ENCODE measurements at regions not wholly inside any gene's neighbourhood (a gene's known extent, or its start where the extent isn't known, plus 50 kb on each side); places are given as distances from the start of the nearest gene placed in this dataset.

- no peak for DNase-seq (ENCODE audit: low read depth in 2 of 2)
Measured at GRCh38 chr12:127334912-127335644, 931.9 kb upstream of the TMEM132C start.

GRCh38 chr12:127336416-127336815 lies 930.6 kb upstream of the TMEM132C start:
- no peak for DNase-seq (ENCODE audit: low read depth in 2 of 2)

GRCh38 chr12:127339065-127339464 lies 927.9 kb upstream of the TMEM132C start:
- no peak for DNase-seq (ENCODE audit: low read depth in 2 of 2)

- no peak for DNase-seq (ENCODE audit: low read depth in 2 of 2)
Measured at GRCh38 chr12:127340381-127340780, 926.6 kb upstream of the TMEM132C start.

- no peak for DNase-seq (ENCODE audit: low read depth in 2 of 2)
Measured at GRCh38 chr12:127342861-127343260, 924.1 kb upstream of the TMEM132C start.

- no peak for DNase-seq (ENCODE audit: low read depth in 2 of 2)
Measured at GRCh38 chr12:127343940-127344339, 923.0 kb upstream of the TMEM132C start.

- DNase-seq (ENCODE audit: low read depth in 2 of 2) = no peak
Measured at GRCh38 chr12:127351481-127352010, 915.4 kb upstream of the TMEM132C start.

GRCh38 chr12:127355061-127355841 lies 911.7 kb upstream of the TMEM132C start:
- no peak for DNase-seq (ENCODE audit: low read depth in 2 of 2)

GRCh38 chr12:127358888-127359287 lies 908.1 kb upstream of the TMEM132C start:
- DNase-seq (ENCODE audit: low read depth in 2 of 2) = no peak

GRCh38 chr12:127360580-127360979 lies 906.4 kb upstream of the TMEM132C start:
- no peak for DNase-seq (ENCODE audit: low read depth in 2 of 2)

GRCh38 chr12:127362121-127362520 lies 904.8 kb upstream of the TMEM132C start:
- DNase-seq (ENCODE audit: low read depth in 2 of 2) = no peak

- no peak for DNase-seq (ENCODE audit: low read depth in 2 of 2)
Measured at GRCh38 chr12:127363392-127363791, 903.6 kb upstream of the TMEM132C start.

- DNase-seq (ENCODE audit: low read depth in 2 of 2) = no peak
Measured at GRCh38 chr12:127373559-127373958, 893.4 kb upstream of the TMEM132C start.

- DNase-seq (ENCODE audit: low read depth in 2 of 2) = no peak
Measured at GRCh38 chr12:127374447-127374846, 892.5 kb upstream of the TMEM132C start.

- DNase-seq (ENCODE audit: low read depth in 2 of 2) = no peak
Measured at GRCh38 chr12:127381043-127381668, 885.8 kb upstream of the TMEM132C start.

GRCh38 chr12:127381681-127382080 lies 885.3 kb upstream of the TMEM132C start:
- DNase-seq (ENCODE audit: low read depth in 2 of 2) = no peak

- DNase-seq (ENCODE audit: low read depth in 2 of 2) = no peak
Measured at GRCh38 chr12:127383281-127383680, 883.7 kb upstream of the TMEM132C start.

GRCh38 chr12:127386723-127387122 lies 880.2 kb upstream of the TMEM132C start:
- DNase-seq (ENCODE audit: low read depth in 2 of 2) = no peak

- DNase-seq (ENCODE audit: low read depth in 2 of 2) = no peak
Measured at GRCh38 chr12:127388985-127389384, 878.0 kb upstream of the TMEM132C start.

GRCh38 chr12:127389923-127390322 lies 877.0 kb upstream of the TMEM132C start:
- DNase-seq (ENCODE audit: low read depth in 2 of 2) = no peak

- DNase-seq (ENCODE audit: low read depth in 2 of 2) = no peak
Measured at GRCh38 chr12:127393465-127393864, 873.5 kb upstream of the TMEM132C start.

- no peak for DNase-seq (ENCODE audit: low read depth in 2 of 2)
Measured at GRCh38 chr12:127393896-127394295, 873.1 kb upstream of the TMEM132C start.
